H1 (cell line): ENCODE measurements at regions not wholly inside any gene's neighbourhood (a gene's known extent, or its start where the extent isn't known, plus 50 kb on each side); places are given as distances from the start of the nearest gene placed in this dataset.

Experiments used
- CTCF ChIA-PET: fragments of 300-600 bp; sonication (Branson Sonifier 250); formaldehyde crosslinking; loops from one replicate; lab custom pipeline; 2021; ENCODE audit not compliant: partially characterized antibody; lab: Charles Lee
- POLR2A ChIA-PET: fragments of 300-600 bp; sonication (Branson Sonifier 250); formaldehyde crosslinking; loops from one replicate; lab custom pipeline; 2021; ENCODE audit warnings: inconsistent platforms; ENCODE audit not compliant: partially characterized antibody; lab: Charles Lee
- DNase-seq, 2 experiments: peaks; one replicate each; pipeline versions ENCODE4 v3.0.0 to v3.0.0-alpha.2; 2010 to 2022; ENCODE audit warnings: low spot score in 2 of 2, low read depth in 1 of 2, mixed read lengths in 1 of 2
- FAIRE-seq: peaks from 2 replicates; lab custom pipeline; 2011; peaks lifted over from hg19 to GRCh38; lab: Jason Lieb, UNC
- H2AFZ ChIP-seq: 2 replicates; pipeline ENCODE4 v1.8.1; 2012; ENCODE audit warnings: low read length, inconsistent platforms
- H2AK5ac ChIP-seq: 2 replicates; pipeline ENCODE4 v1.6.1; 2013; ENCODE audit warnings: low read depth, low read length
- H2BK120ac ChIP-seq: replicated peaks from 2 replicates; pipeline ENCODE3; 2013; ENCODE audit warnings: low read depth, low read length, inconsistent platforms
- H2BK12ac ChIP-seq: 2 replicates; pipeline ENCODE4 v1.6.1; 2013; ENCODE audit warnings: low read depth, low read length
- H2BK15ac ChIP-seq: 2 replicates; pipeline ENCODE4 v1.6.1; 2013; ENCODE audit warnings: low read length
- H2BK20ac ChIP-seq: 2 replicates; pipeline ENCODE4 v1.6.1; 2013; ENCODE audit warnings: low read length
- H2BK5ac ChIP-seq: 2 replicates; pipeline ENCODE4 v1.6.1; 2013; ENCODE audit warnings: low read depth, low read length
- H3K14ac ChIP-seq: 2 replicates; pipeline ENCODE4 v1.6.1; 2013; ENCODE audit warnings: inconsistent platforms; ENCODE audit not compliant: insufficient read length
- H3K18ac ChIP-seq: 2 replicates; pipeline ENCODE4 v1.6.1; 2013; ENCODE audit warnings: low read length; ENCODE audit errors: extremely low read depth
- H3K23ac ChIP-seq: 2 replicates; pipeline ENCODE4 v1.6.1; 2013; ENCODE audit warnings: inconsistent platforms; ENCODE audit not compliant: insufficient read length
- H3K23me2 ChIP-seq: 2 replicates; pipeline ENCODE4 v1.6.1; 2013; ENCODE audit warnings: low read depth, low read length
- H3K27ac ChIP-seq: 2 replicates; pipeline ENCODE4 v1.6.1; 2011; ENCODE audit warnings: low read depth, low read length, inconsistent platforms
- H3K27me3 ChIP-seq, 4 experiments: replicated peaks in 1 of 4; 1 replicate in 1 of 4; 2 replicates in 3 of 4; pipeline versions ENCODE4 v1.6.1 to v1.8.1; 2011 to 2013; ENCODE audit warnings: low read length in 3 of 4, mild to moderate bottlenecking in 3 of 4, inconsistent platforms in 2 of 4, mixed read lengths in 2 of 4, moderate library complexity in 1 of 4; ENCODE audit not compliant: control insufficient read depth in 3 of 4, insufficient read depth in 3 of 4; ENCODE audit errors: extremely low read depth in 1 of 4
- H3K36me3 ChIP-seq, 4 experiments: 2 replicates each; pipeline versions ENCODE4 v1.6.1 to v1.8.1; 2011 to 2013; ENCODE audit warnings: mild to moderate bottlenecking in 4 of 4, low read length in 3 of 4, moderate library complexity in 2 of 4, control low read depth in 1 of 4, inconsistent platforms in 1 of 4; ENCODE audit not compliant: insufficient read depth in 4 of 4, control insufficient read depth in 2 of 4
- H3K4ac ChIP-seq: replicated peaks from 2 replicates; pipeline ENCODE3; 2013; ENCODE audit warnings: low read length, low read depth, mixed read lengths, inconsistent platforms; ENCODE audit not compliant: insufficient read length
- H3K4me1 ChIP-seq, 4 experiments: replicated peaks in 1 of 4; 1 replicate in 1 of 4; 2 replicates in 3 of 4; pipeline versions ENCODE4 v1.6.1 to v1.8.1; 2011 to 2013; ENCODE audit warnings: low read length in 3 of 4, inconsistent platforms in 2 of 4, mixed read lengths in 1 of 4; ENCODE audit not compliant: insufficient read depth in 4 of 4, control insufficient read depth in 3 of 4
- H3K4me2 ChIP-seq, 2 experiments: 2 replicates each; pipeline versions ENCODE4 v1.6.1 to v1.8.1; 2011 to 2013; ENCODE audit warnings: low read depth in 2 of 2, low read length in 2 of 2, control low read depth in 1 of 2, inconsistent platforms in 1 of 2, mild to moderate bottlenecking in 1 of 2; ENCODE audit not compliant: insufficient read depth in 1 of 2
- H3K4me3 ChIP-seq, 4 experiments: fragments of 200-600, 300-600 bp in 1 of 4; sonication (generic), shearing (Covaris generic), sonication (Bioruptor Twin) in 1 of 4; 2 replicates each; pipeline versions ENCODE4 v1.5.1 to v1.8.1; 2011 to 2016; ENCODE audit warnings: low read length in 4 of 4, low read depth in 3 of 4, control low read depth in 2 of 4, inconsistent platforms in 2 of 4, mild to moderate bottlenecking in 2 of 4, mixed read lengths in 1 of 4, moderate library complexity in 1 of 4; ENCODE audit not compliant: insufficient read depth in 2 of 4; ENCODE audit errors: extremely low read depth in 1 of 4
- H3K56ac ChIP-seq: replicated peaks from 2 replicates; pipeline ENCODE3; 2013; ENCODE audit warnings: low read depth, mild to moderate bottlenecking, mixed read lengths, low read length, inconsistent platforms; ENCODE audit not compliant: insufficient read length
- H3K79me1 ChIP-seq: 2 replicates; pipeline ENCODE4 v1.6.1; 2013; ENCODE audit warnings: low read depth, low read length, control low read depth
- H3K79me2 ChIP-seq, 2 experiments: 2 replicates each; pipeline versions ENCODE4 v1.6.1 to v1.8.1; 2012 to 2013; ENCODE audit warnings: low read length in 2 of 2, mild to moderate bottlenecking in 2 of 2, inconsistent platforms in 1 of 2; ENCODE audit not compliant: insufficient read depth in 2 of 2, control insufficient read depth in 1 of 2
- H3K9ac ChIP-seq, 4 experiments: replicated peaks in 1 of 4; 1 replicate in 1 of 4; 2 replicates in 3 of 4; pipeline versions ENCODE4 v1.6.1 to v1.8.1; 2011 to 2013; ENCODE audit warnings: low read depth in 3 of 4, low read length in 3 of 4, control low read depth in 2 of 4, mild to moderate bottlenecking in 2 of 4, moderate library complexity in 2 of 4, inconsistent platforms in 1 of 4; ENCODE audit errors: extremely low read depth in 1 of 4
- H3K9me3 ChIP-seq, 2 experiments: 2 replicates each; pipeline versions ENCODE4 v1.6.1 to v1.8.1; 2012 to 2013; ENCODE audit warnings: mild to moderate bottlenecking in 2 of 2, moderate library complexity in 2 of 2, control low read depth in 1 of 2, inconsistent platforms in 1 of 2, low read depth in 1 of 2, low read length in 1 of 2, mixed read lengths in 1 of 2; ENCODE audit not compliant: insufficient read depth in 2 of 2
- H4K20me1 ChIP-seq, 2 experiments: replicated peaks in 1 of 2; 2 replicates each; pipeline versions ENCODE3 to v1.8.1; 2011 to 2013; ENCODE audit warnings: inconsistent platforms in 2 of 2, low read length in 2 of 2, mild to moderate bottlenecking in 1 of 2; ENCODE audit not compliant: insufficient read depth in 2 of 2, control insufficient read depth in 1 of 2
- H4K5ac ChIP-seq: 2 replicates; pipeline ENCODE4 v1.6.1; 2013; ENCODE audit warnings: low read length, low read depth, mixed read lengths, inconsistent platforms; ENCODE audit not compliant: insufficient read length
- H4K8ac ChIP-seq: 2 replicates; pipeline ENCODE4 v1.8.0; 2013; ENCODE audit warnings: mild to moderate bottlenecking, moderate library complexity, low read length, inconsistent platforms; ENCODE audit not compliant: insufficient read depth; ENCODE audit errors: extremely low read depth
- H4K91ac ChIP-seq: replicated peaks from 2 replicates; pipeline ENCODE3; 2013; ENCODE audit warnings: low read length, mixed read lengths, inconsistent platforms; ENCODE audit not compliant: insufficient read length
- JUN ChIP-seq: IDR thresholded peaks from 2 replicates; pipeline ENCODE4 v1.6.1; 2011; ENCODE audit warnings: low read depth, mild to moderate bottlenecking, improper control_type of control experiment, low read length
- MAFK ChIP-seq: IDR thresholded peaks from 2 replicates; pipeline ENCODE4 v1.6.1; 2012; ENCODE audit warnings: low read depth, mild to moderate bottlenecking, improper control_type of control experiment, low read length
- POLR2A ChIP-seq, 2 experiments: IDR thresholded peaks; 1 replicate in 1 of 2; 2 replicates in 1 of 2; pipeline ENCODE4 v1.6.1; 2011; ENCODE audit warnings: low read depth in 2 of 2, low read length in 2 of 2, mild to moderate bottlenecking in 2 of 2; ENCODE audit errors: control extremely low read depth in 1 of 2
- RNF2 ChIP-seq: fragments of 200-900, 300-1000 bp; sonication (generic); IDR thresholded peaks from 2 replicates; pipeline ENCODE4 v1.7.1; 2016; ENCODE audit warnings: borderline replicate concordance, low read depth, mild to moderate bottlenecking, antibody characterized with exemption, low read length; ENCODE audit not compliant: poor library complexity, severe bottlenecking; ENCODE audit errors: missing control alignments
- SIRT6 ChIP-seq: IDR thresholded peaks from one replicate; pipeline ENCODE4 v1.7.1; 2012; ENCODE audit warnings: low read length, inconsistent platforms
- SIX5 ChIP-seq: IDR thresholded peaks from 2 replicates; pipeline ENCODE4 v1.6.1; 2011; ENCODE audit warnings: mild to moderate bottlenecking, low read depth, low read length
- SUZ12 ChIP-seq: fragments of 200-600 bp; sonication (generic); IDR thresholded peaks from 2 replicates; pipeline ENCODE4 v1.6.1; 2012; ENCODE audit warnings: mild to moderate bottlenecking, inconsistent platforms, low read length, moderate library complexity, mixed read lengths
- WGBS, 2 experiments: shearing (Covaris generic) in 1 of 2; methylation state at CpG; one replicate each; pipeline versions ENCODE4 v1.1.6 to v1.1.7; 2013 to 2015; ENCODE audit warnings: low lambda C conversion rate in 2 of 2, mixed read lengths in 2 of 2, inconsistent platforms in 1 of 2, low coverage in 1 of 2, missing lambda C conversion rate in 1 of 2; ENCODE audit not compliant: insufficient replicate concordance in 2 of 2, insufficient coverage in 1 of 2, insufficient read length in 1 of 2; ENCODE audit errors: extremely low coverage in 1 of 2, missing lambda C conversion rate in 1 of 2; 5-methylcytosine and 5-hydroxymethylcytosine counted together

DNA sequence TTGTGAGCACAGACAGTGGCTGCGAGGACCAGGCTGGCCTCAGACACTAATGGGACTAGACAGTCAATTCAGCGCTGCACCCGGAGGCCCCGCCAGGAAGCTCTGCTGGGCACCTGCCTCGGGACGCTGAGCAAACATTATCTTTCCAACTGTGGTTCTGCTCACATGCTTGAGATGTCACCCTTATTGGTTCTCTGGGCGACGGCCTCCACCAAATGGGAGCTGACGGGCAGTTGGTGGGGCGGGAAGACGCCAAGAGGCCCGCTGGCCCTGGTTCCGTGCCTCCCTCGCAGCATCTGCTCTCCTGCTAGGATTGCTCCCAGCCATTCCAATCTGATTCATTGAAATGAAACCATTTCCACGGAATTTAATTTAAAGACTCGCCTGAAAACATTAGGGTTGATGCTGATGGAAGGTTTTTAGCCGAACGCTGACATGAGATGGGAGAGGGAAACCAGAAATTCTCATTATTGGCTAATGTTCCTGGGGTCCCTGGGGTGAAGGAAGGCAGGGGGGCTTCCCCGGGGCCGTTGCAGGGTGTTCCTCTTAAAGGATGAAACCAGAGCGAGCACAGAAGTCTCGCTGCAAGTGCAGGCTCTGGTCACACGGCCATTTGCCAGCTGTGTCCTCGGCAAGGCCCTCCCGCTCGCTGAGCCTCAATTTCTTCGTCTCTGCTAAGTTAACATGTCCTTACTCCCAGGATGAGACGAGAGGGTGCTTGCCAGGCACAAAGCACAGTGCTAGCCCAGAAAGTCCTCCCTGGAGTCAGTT lies 512.2 kb downstream of the NPHP4 start:
- Histone ChIP-seq H4K5ac (no peak overlapping the region), H2BK5ac (no peak overlapping the region), H3K79me2 (no peaks in the 10 kb centered on the region), H2BK120ac (no peak overlapping the region), H3K9ac (no peak overlapping the region), H3K36me3 (no peaks in the 10 kb centered on the region), H3K9me3 (no peaks in the 10 kb centered on the region), H2AFZ (no peak overlapping the region), H3K27me3 (peaks cover 0 to 5% (median 0%) of the 10 kb centered on the region in 4 experiments; a peak in 4 of 7 replicates), H2AK5ac (no peak overlapping the region), H3K4me2 (no peak overlapping the region), H3K23me2 (no peaks in the 10 kb centered on the region), H3K56ac (no peak overlapping the region), H4K91ac (no peak overlapping the region), H3K14ac (no peak overlapping the region), H3K4me1 (no peaks in the 10 kb centered on the region; a peak in 1 of 7 replicates), H3K4ac (no peak overlapping the region), H3K18ac (no peak overlapping the region), H3K79me1 (no peaks in the 10 kb centered on the region), H4K8ac (no peak overlapping the region), H2BK12ac (no peak overlapping the region), H2BK15ac (no peak overlapping the region), H2BK20ac (no peak overlapping the region), H3K23ac (no peak overlapping the region), H3K27ac (no peak overlapping the region), H3K4me3 (no peak overlapping the region), H4K20me1 (no peaks in the 10 kb centered on the region)
- CTCF ChIA-PET, result interaction anchor here (0.5 to 3.4 kb wide), 6 partner anchors 10 to 812 kb away, joined by 3 to 15 read pairs (median 5); no protein-coding TSS in a partner anchor
- FAIRE-seq (no peak), DNase-seq (no peak)
- 92% methylated on average over 28 of the region's 28 CpGs; no CpG with 5 or more reads in 1 of the 2 experiments for WGBS, 2 experiments
- POLR2A ChIA-PET, result interaction anchor here (0.6 kb wide), 1 partner anchor 1683 kb away, joined by 5 read pairs; no protein-coding TSS in a partner anchor
- no peak for TF ChIP-seq MAFK
- no peak for TF ChIP-seq SUZ12
- TF ChIP-seq SIRT6, result no peak
- no peak for TF ChIP-seq JUN
- TF ChIP-seq SIX5, result no peak
- no peak for TF ChIP-seq RNF2
- TF ChIP-seq POLR2A (IDR thresholded peaks at IDR 0.05; ENCODE audit: control extremely low read depth in 1 of 2, low read depth in 2 of 2, low read length in 2 of 2), result no peak
